ENCODE measurements at regions not wholly inside any gene's neighbourhood (a gene's known extent, or its start where the extent isn't known, plus 50 kb on each side); places are given as distances from the start of the nearest gene placed in this dataset.

DNA sequence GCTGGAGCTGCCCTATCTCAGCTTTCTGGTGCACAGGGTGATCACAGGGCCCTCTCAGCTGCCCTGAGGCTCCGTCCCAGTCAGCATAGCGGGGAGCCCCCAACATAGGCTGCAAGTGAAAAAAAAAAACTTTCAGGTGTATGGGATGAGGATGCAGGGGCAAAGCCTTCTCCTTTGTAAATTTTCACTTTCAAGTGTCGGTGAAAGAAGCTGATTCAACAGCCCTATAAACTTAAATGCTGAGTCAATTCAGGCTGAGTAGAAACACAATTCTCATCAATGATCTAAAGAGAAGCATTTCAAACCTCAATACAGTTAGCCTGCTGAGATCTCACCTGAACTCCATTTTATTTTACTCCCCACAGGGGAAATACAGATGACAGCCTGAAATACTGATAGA is 171.2 kb downstream of the SEC16B start:
- H3K23ac ChIP-seq (ENCODE audit: low read depth, low read length), result no peak overlapping the region
- no CpG with 5 or more reads among the region's 3 CpGs for WGBS, 2 experiments (ENCODE audit: extremely low coverage in 2 of 2, insufficient read length in 1 of 2)
- no peaks in the 10 kb centered on the region for H4K20me1 ChIP-seq (ENCODE audit: insufficient read depth, low read length)
- ATAC-seq (ENCODE audit: low read depth), result no peak
- in situ Hi-C loops (cut with MboI; ENCODE audit: low sequenced_read_pairs) (no loop called here), intact Hi-C loops (cut with micrococcal nuclease) (no loop called here), dilution Hi-C loops (cut with HindIII; ENCODE audit: low sequenced_read_pairs, unreplicated experiment) (no loop called here)
- H4K5ac ChIP-seq (ENCODE audit: low read depth, low read length), result no peak overlapping the region
- no peak overlapping the region for H2BK15ac ChIP-seq (ENCODE audit: low read depth, low read length)
- no peak overlapping the region for H3K56ac ChIP-seq (ENCODE audit: extremely low read depth, insufficient read depth, low read length)
- no peaks in the 10 kb centered on the region; the same call in 1 of the 2 replicates for H3K9me1 ChIP-seq (ENCODE audit: insufficient read depth, low read length)
- H2BK5ac ChIP-seq (ENCODE audit: low read depth, low read length, poor library complexity, severe bottlenecking), result no peak overlapping the region
- no peak overlapping the region for H3K9ac ChIP-seq (ENCODE audit: low read depth, low read length)
- no peak overlapping the region for H3K27ac ChIP-seq (ENCODE audit: insufficient read depth, low read length)
- no peak overlapping the region for H2AK9ac ChIP-seq (replicated peaks; ENCODE audit: low read depth, low read length, poor library complexity)
- no peak for DNase-seq
- H3K9me3 ChIP-seq (ENCODE audit: control insufficient read depth, insufficient read depth, low read length), result no peaks in the 10 kb centered on the region
- H3K36me3 ChIP-seq (ENCODE audit: control insufficient read depth, insufficient read depth, low read length), result no peaks in the 10 kb centered on the region
- ChIA-PET POLR2A (ENCODE audit: unreplicated experiment) (no interaction called here), CTCF (no interaction called here)
- TF ChIP-seq MAZ (IDR thresholded peaks at IDR 0.05; ENCODE audit: borderline replicate concordance, low read depth, low read length) (no peak), NFE2L2 (IDR thresholded peaks at IDR 0.05; ENCODE audit: low read depth, low read length) (no peak), MAFK (IDR thresholded peaks at IDR 0.05; ENCODE audit: low read depth, low read length) (no peak), POLR2A (IDR thresholded peaks at IDR 0.05; ENCODE audit: low read depth, low read length) (no peak), MXI1 (IDR thresholded peaks at IDR 0.05; ENCODE audit: borderline replicate concordance, low read depth, low read length) (no peak), RCOR1 (IDR thresholded peaks at IDR 0.05; ENCODE audit: insufficient replicate concordance, low read length) (no peak), BHLHE40 (IDR thresholded peaks at IDR 0.05; ENCODE audit: low read depth, low read length) (no peak), SMC3 (IDR thresholded peaks at IDR 0.05; ENCODE audit: low read depth, low read length) (no peak), RAD21 (IDR thresholded peaks at IDR 0.05; ENCODE audit: low read length) (no peak), CHD1 (IDR thresholded peaks at IDR 0.05; ENCODE audit: low read depth, low read length) (no peak), FOS (IDR thresholded peaks at IDR 0.05; ENCODE audit: low read depth, low read length) (no peak), CEBPB (IDR thresholded peaks at IDR 0.05; ENCODE audit: low read depth, low read length) (no peak), RFX5 (IDR thresholded peaks at IDR 0.05; ENCODE audit: low read depth, low read length) (no peak)
- TF ChIP-seq, protein P1, sequence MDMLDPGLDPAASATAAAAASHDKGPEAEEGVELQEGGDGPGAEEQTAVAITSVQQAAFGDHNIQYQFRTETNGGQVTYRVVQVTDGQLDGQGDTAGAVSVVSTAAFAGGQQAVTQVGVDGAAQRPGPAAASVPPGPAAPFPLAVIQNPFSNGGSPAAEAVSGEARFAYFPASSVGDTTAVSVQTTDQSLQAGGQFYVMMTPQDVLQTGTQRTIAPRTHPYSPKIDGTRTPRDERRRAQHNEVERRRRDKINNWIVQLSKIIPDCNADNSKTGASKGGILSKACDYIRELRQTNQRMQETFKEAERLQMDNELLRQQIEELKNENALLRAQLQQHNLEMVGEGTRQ (IDR thresholded peaks at IDR 0.05; ENCODE audit: low read depth, low read length), result no peak
- TF ChIP-seq, protein P2, sequence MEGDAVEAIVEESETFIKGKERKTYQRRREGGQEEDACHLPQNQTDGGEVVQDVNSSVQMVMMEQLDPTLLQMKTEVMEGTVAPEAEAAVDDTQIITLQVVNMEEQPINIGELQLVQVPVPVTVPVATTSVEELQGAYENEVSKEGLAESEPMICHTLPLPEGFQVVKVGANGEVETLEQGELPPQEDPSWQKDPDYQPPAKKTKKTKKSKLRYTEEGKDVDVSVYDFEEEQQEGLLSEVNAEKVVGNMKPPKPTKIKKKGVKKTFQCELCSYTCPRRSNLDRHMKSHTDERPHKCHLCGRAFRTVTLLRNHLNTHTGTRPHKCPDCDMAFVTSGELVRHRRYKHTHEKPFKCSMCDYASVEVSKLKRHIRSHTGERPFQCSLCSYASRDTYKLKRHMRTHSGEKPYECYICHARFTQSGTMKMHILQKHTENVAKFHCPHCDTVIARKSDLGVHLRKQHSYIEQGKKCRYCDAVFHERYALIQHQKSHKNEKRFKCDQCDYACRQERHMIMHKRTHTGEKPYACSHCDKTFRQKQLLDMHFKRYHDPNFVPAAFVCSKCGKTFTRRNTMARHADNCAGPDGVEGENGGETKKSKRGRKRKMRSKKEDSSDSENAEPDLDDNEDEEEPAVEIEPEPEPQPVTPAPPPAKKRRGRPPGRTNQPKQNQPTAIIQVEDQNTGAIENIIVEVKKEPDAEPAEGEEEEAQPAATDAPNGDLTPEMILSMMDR (conservative IDR thresholded peaks at IDR 0.05; ENCODE audit: low read depth, low read length), result no peak
- TF ChIP-seq, protein P3, sequence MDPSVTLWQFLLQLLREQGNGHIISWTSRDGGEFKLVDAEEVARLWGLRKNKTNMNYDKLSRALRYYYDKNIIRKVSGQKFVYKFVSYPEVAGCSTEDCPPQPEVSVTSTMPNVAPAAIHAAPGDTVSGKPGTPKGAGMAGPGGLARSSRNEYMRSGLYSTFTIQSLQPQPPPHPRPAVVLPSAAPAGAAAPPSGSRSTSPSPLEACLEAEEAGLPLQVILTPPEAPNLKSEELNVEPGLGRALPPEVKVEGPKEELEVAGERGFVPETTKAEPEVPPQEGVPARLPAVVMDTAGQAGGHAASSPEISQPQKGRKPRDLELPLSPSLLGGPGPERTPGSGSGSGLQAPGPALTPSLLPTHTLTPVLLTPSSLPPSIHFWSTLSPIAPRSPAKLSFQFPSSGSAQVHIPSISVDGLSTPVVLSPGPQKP (IDR thresholded peaks at IDR 0.05; ENCODE audit: borderline replicate concordance, low read depth, low read length), result no peak
- H4K91ac ChIP-seq (ENCODE audit: insufficient read depth, low read depth, low read length), result no peak overlapping the region
- H3K27me3 ChIP-seq (ENCODE audit: control insufficient read depth, insufficient read depth, low read length), result peaks cover 16% of the 10 kb centered on the region
- no peak overlapping the region for H2AK5ac ChIP-seq (ENCODE audit: low read depth, low read length)
- H3K4me2 ChIP-seq (ENCODE audit: low read depth, low read length), result no peak overlapping the region
- H3K14ac ChIP-seq (replicated peaks; ENCODE audit: low read depth, low read length), result no peak overlapping the region
- peaks cover 2% of the 10 kb centered on the region; the same call in 1 of the 2 replicates for H3K4me1 ChIP-seq (ENCODE audit: control insufficient read depth, insufficient read depth, low read length)
- H2BK20ac ChIP-seq (ENCODE audit: low read depth, low read length), result no peak overlapping the region
- H3K79me1 ChIP-seq (ENCODE audit: low read depth in 1 of 2, low read length in 2 of 2), result no peaks in the 10 kb centered on the region
- no peak overlapping the region for H3K4me3 ChIP-seq (ENCODE audit: insufficient read depth, low read depth, low read length)
- H3K4ac ChIP-seq (ENCODE audit: low read depth, low read length), result no peak overlapping the region
- H2AFZ ChIP-seq (replicated peaks; ENCODE audit: low read length, poor library complexity), result no peak overlapping the region
- no peak overlapping the region for H3K18ac ChIP-seq (ENCODE audit: low read depth, low read length)
- H2BK120ac ChIP-seq (ENCODE audit: low read depth, low read length), result no peak overlapping the region
- H4K8ac ChIP-seq (ENCODE audit: low read depth in 2 of 2, low read length in 2 of 2), result no peak overlapping the region
- BruUV-seq (replicated peaks), result no TSS peak
